ENCODE measurements at regions not wholly inside any gene's neighbourhood (a gene's known extent, or its start where the extent isn't known, plus 50 kb on each side); places are given as distances from the start of the nearest gene placed in this dataset.

DNA sequence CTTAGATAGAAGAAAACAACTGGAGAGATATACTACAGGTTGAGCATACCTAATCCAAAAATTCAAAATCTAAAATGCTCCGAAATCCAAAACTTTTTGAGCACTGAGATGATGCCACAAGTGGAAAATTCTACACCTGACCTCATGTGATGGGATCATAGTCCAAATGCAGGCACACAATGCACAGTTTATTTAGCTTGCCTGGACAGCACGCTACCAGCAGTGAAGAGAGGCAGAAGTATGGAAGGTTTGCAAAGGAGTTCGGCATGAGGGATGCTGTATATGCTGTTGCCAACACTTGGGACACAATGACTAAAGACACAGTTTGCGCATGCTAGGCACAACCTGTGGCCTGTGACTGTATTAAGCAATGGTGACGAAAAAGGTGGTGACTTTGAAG, 58.1 kb upstream of the CAND1 start:
- TF ChIP-seq, protein P1, sequence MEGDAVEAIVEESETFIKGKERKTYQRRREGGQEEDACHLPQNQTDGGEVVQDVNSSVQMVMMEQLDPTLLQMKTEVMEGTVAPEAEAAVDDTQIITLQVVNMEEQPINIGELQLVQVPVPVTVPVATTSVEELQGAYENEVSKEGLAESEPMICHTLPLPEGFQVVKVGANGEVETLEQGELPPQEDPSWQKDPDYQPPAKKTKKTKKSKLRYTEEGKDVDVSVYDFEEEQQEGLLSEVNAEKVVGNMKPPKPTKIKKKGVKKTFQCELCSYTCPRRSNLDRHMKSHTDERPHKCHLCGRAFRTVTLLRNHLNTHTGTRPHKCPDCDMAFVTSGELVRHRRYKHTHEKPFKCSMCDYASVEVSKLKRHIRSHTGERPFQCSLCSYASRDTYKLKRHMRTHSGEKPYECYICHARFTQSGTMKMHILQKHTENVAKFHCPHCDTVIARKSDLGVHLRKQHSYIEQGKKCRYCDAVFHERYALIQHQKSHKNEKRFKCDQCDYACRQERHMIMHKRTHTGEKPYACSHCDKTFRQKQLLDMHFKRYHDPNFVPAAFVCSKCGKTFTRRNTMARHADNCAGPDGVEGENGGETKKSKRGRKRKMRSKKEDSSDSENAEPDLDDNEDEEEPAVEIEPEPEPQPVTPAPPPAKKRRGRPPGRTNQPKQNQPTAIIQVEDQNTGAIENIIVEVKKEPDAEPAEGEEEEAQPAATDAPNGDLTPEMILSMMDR (IDR thresholded peaks at IDR 0.05; ENCODE audit: control insufficient read depth, insufficient read depth, low read depth, low read length, missing control alignments) = no peak
- H3K4me3 ChIP-seq (ENCODE audit: control insufficient read depth, low read depth, low read length) = no peak overlapping the region
- DNase-seq (ENCODE audit: low read depth) = no peak

DNA sequence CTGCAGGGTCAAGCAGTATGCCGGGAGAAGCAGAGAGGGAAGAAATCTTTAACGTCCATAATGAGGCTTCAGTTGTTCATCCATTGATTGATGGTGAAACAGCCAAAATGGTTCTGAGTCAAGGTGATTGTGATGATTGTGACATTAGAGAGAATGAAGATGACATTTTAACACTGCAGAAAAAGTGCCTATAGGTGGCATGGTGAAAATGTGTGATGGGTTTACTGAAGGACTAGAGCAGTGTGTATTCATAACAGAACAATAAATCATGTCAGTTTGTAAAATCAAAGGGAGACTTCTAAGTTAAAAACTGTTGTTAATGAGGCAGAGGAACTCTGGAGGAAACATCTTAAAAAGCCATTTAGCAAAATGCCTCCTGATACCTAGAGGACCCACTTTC, 57.7 kb upstream of the CAND1 start:
- H3K4me3 ChIP-seq (ENCODE audit: control insufficient read depth, low read depth, low read length) = no peak overlapping the region
- DNase-seq (ENCODE audit: low read depth) = no peak
- TF ChIP-seq, protein P1 (IDR thresholded peaks at IDR 0.05; ENCODE audit: control insufficient read depth, insufficient read depth, low read depth, low read length, missing control alignments) = no peak

DNA sequence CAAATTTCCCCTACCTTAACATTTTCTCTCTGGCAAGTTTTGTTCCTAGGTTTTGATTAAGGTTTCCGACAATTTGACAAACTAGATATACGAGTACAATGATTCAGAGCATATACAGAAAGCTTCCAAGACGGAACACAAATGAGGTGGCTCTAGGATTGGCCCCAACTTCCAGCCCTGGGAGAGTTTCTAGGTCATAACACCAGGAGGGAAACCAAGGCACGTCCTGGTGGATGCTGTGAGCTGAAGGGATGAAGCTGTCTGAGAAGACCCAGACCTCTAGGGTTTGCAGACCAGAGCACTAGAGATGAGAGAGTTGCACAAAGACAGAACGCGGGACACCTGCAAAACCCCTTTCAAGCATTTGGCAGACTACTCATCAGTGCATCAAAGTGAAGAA, 51.5 kb upstream of the CAND1 start:
- no peak overlapping the region for H3K4me3 ChIP-seq (ENCODE audit: control insufficient read depth, low read depth, low read length)
- TF ChIP-seq, protein P1 (IDR thresholded peaks at IDR 0.05; ENCODE audit: control insufficient read depth, insufficient read depth, low read depth, low read length, missing control alignments) = no peak
- DNase-seq (ENCODE audit: low read depth) = no peak

All from AG09309 (cell line).